GM18519 (cell line): ENCODE measurements at regions not wholly inside any gene's neighbourhood (a gene's known extent, or its start where the extent isn't known, plus 50 kb on each side); places are given as distances from the start of the nearest gene placed in this dataset.
A peak's percentile ranks its signal among the peaks of the same experiment; 100 is the strongest.

ENCODE experiments used
- ATAC-seq: cut with Tn5 transposase; IDR thresholded peaks from one replicate; pipeline ENCODE4 v1.9.1; 2021; ENCODE audit warnings: mild to moderate bottlenecking, moderate library complexity; ENCODE audit not compliant: unreplicated experiment, low FRiP score

GRCh38 chr13:106384516-106384915 lies 150.9 kb downstream of the EFNB2 start:
- no peak for ATAC-seq

- ATAC-seq = no peak
These were observed 151.7 kb downstream of the EFNB2 start for GRCh38 chr13:106383791-106384190.

- no peak for ATAC-seq
These were observed 152.9 kb downstream of the EFNB2 start for GRCh38 chr13:106382534-106382933.

GRCh38 chr13:106381091-106381490 lies 154.4 kb downstream of the EFNB2 start:
- no peak for ATAC-seq

- no peak for ATAC-seq
These were observed 157.4 kb downstream of the EFNB2 start for GRCh38 chr13:106377931-106378662.

GRCh38 chr13:106377341-106377740 lies 158.1 kb downstream of the EFNB2 start:
- ATAC-seq = no peak

- ATAC-seq = no peak
These were observed 158.9 kb downstream of the EFNB2 start for GRCh38 chr13:106376401-106377112.

- ATAC-seq = no peak
These were observed 160.4 kb downstream of the EFNB2 start for GRCh38 chr13:106375085-106375484.

GRCh38 chr13:106374631-106375030 lies 160.8 kb downstream of the EFNB2 start:
- no peak for ATAC-seq

GRCh38 chr13:106373989-106374572 lies 161.4 kb downstream of the EFNB2 start:
- peak; percentile 45 for ATAC-seq

GRCh38 chr13:106373304-106373988 lies 162.0 kb downstream of the EFNB2 start:
- ATAC-seq = peak; percentile 68

- peak; percentile 47 for ATAC-seq
These were observed 163.0 kb downstream of the EFNB2 start for GRCh38 chr13:106372199-106373155.

- no peak for ATAC-seq
These were observed 164.4 kb downstream of the EFNB2 start for GRCh38 chr13:106371024-106371423.

- no peak for ATAC-seq
These were observed 165.6 kb downstream of the EFNB2 start for GRCh38 chr13:106369858-106370257.

- no peak for ATAC-seq
These were observed 166.4 kb downstream of the EFNB2 start for GRCh38 chr13:106369091-106369490.

- ATAC-seq = no peak
These were observed 168.0 kb downstream of the EFNB2 start for GRCh38 chr13:106367361-106367971.

GRCh38 chr13:106362707-106363106 lies 172.8 kb downstream of the EFNB2 start:
- no peak for ATAC-seq

- no peak for ATAC-seq
These were observed 173.8 kb downstream of the EFNB2 start for GRCh38 chr13:106361621-106362020.

GRCh38 chr13:106357198-106357597 lies 178.3 kb downstream of the EFNB2 start:
- no peak for ATAC-seq

- ATAC-seq = no peak
These were observed 179.6 kb downstream of the EFNB2 start for GRCh38 chr13:106355866-106356265.
